Activated naive CD4-positive, alpha-beta T cell treated with anti-CD3 and anti-CD28 coated beads, Interleukin-2, amount 50 U/mL, for 72 hours (primary cell): ENCODE measurements at regions not wholly inside any gene's neighbourhood (a gene's known extent, or its start where the extent isn't known, plus 50 kb on each side); places are given as distances from the start of the nearest gene placed in this dataset.
"Not testable (repeated sequence)": the region's sequence is repeated elsewhere in the genome, so short reads cannot be mapped to it uniquely, and the experiment has no call there.

ENCODE experiments used
- ATAC-seq, 2 donors: fragments of 150-1000 bp; cut with Tn5 transposase; 2 replicates each; pipeline ENCODE4 v1.10.0; 2021; ENCODE audit warnings: mild to moderate bottlenecking in 2 of 2, moderate library complexity in 2 of 2
- DNase-seq, 2 donors: peaks; one replicate each; pipeline ENCODE4 v3.0.0; 2021 to 2022; ENCODE audit warnings: low spot score in 2 of 2
- H3K27ac Mint-ChIP-seq, 2 donors: one replicate each; pipeline ENCODE4 v1.8.0; 2022; ENCODE audit warnings: mild to moderate bottlenecking in 2 of 2, mixed read lengths in 2 of 2
- H3K36me3 Mint-ChIP-seq, 2 donors: one replicate each; pipeline ENCODE4 v1.8.0; 2022; ENCODE audit warnings: mixed read lengths in 2 of 2
- H3K9me3 Mint-ChIP-seq, 2 donors: one replicate each; pipeline ENCODE4 v1.8.0; 2022; ENCODE audit warnings: mixed read lengths in 2 of 2

- Mint-ChIP-seq H3K36me3 (no peaks in the 10 kb centered on the region), H3K27ac (no peak overlapping the region), H3K9me3 (no peaks in the 10 kb centered on the region)
- ATAC-seq (no peak), DNase-seq (no peak)
Observed at GRCh38 chr6:97689078-97689754, 406.2 kb upstream of the MMS22L start.

- no peaks in the 10 kb centered on the region for H3K9me3 Mint-ChIP-seq
- H3K27ac Mint-ChIP-seq, result no peak overlapping the region
- ATAC-seq, result no peak
- no peak for DNase-seq
- H3K36me3 Mint-ChIP-seq, result no peaks in the 10 kb centered on the region
Observed at GRCh38 chr6:97697456-97697855, 414.4 kb upstream of the MMS22L start.

- Mint-ChIP-seq H3K36me3 (no peaks in the 10 kb centered on the region), H3K27ac (no peak overlapping the region), H3K9me3 (no peaks in the 10 kb centered on the region)
- DNase-seq (no peak), ATAC-seq (no peak)
Observed at GRCh38 chr6:97701801-97702200, 418.8 kb upstream of the MMS22L start.

GRCh38 chr6:97702248-97702647 is 419.2 kb upstream of the MMS22L start:
- DNase-seq (no peak), ATAC-seq (no peak)
- H3K27ac Mint-ChIP-seq, result no peak overlapping the region
- H3K9me3 Mint-ChIP-seq, result no peaks in the 10 kb centered on the region
- H3K36me3 Mint-ChIP-seq, result no peaks in the 10 kb centered on the region

GRCh38 chr6:97703661-97704060 is 420.6 kb upstream of the MMS22L start:
- Mint-ChIP-seq H3K27ac (no peak overlapping the region), H3K9me3 (no peaks in the 10 kb centered on the region), H3K36me3 (no peaks in the 10 kb centered on the region)
- DNase-seq (no peak), ATAC-seq (no peak)

GRCh38 chr6:97705568-97705967 is 422.6 kb upstream of the MMS22L start:
- no peak for ATAC-seq
- Mint-ChIP-seq H3K36me3 (no peaks in the 10 kb centered on the region), H3K27ac (no peak overlapping the region), H3K9me3 (peaks cover 4 to 8% of the 10 kb centered on the region in 2 donors)
- no peak for DNase-seq

GRCh38 chr6:97712751-97713150 is 429.7 kb upstream of the MMS22L start:
- ATAC-seq, result no peak
- Mint-ChIP-seq H3K27ac (no peak overlapping the region), H3K36me3 (no peaks in the 10 kb centered on the region)

GRCh38 chr6:97714772-97715171 is 431.8 kb upstream of the MMS22L start:
- Mint-ChIP-seq H3K9me3 (peaks cover 3 to 5% of the 10 kb centered on the region in 2 donors), H3K27ac (no peak overlapping the region)
- ATAC-seq, result no peak

More at GRCh38 chr6:97712751-97713150, 429.7 kb upstream of the MMS22L start:
- DNase-seq, result no peak
- peaks cover 7 to 8% of the 10 kb centered on the region in 2 donors for H3K9me3 Mint-ChIP-seq

GRCh38 chr6:97717086-97717485 is 434.1 kb upstream of the MMS22L start:
- Mint-ChIP-seq H3K27ac (no peak overlapping the region), H3K9me3 (peaks cover 0 to 3% of the 10 kb centered on the region in 2 donors), H3K36me3 (no peaks in the 10 kb centered on the region)
- ATAC-seq, result no peak
- DNase-seq, result no peak

More at GRCh38 chr6:97714772-97715171, 431.8 kb upstream of the MMS22L start:
- no peaks in the 10 kb centered on the region for H3K36me3 Mint-ChIP-seq
- DNase-seq, result no peak

- no peaks in the 10 kb centered on the region for H3K9me3 Mint-ChIP-seq
- H3K27ac Mint-ChIP-seq, result no peak overlapping the region
- DNase-seq, result no peak
- ATAC-seq, result no peak
- no peaks in the 10 kb centered on the region for H3K36me3 Mint-ChIP-seq
Observed at GRCh38 chr6:97726378-97726777, 443.4 kb upstream of the MMS22L start.

- H3K36me3 Mint-ChIP-seq, result no peaks in the 10 kb centered on the region
- ATAC-seq, result no peak
- no peak for DNase-seq
- H3K9me3 Mint-ChIP-seq, result peaks cover 10% of the 10 kb centered on the region in 2 donors
- H3K27ac Mint-ChIP-seq, result no peak overlapping the region
Observed at GRCh38 chr6:97732045-97732444, 449.0 kb upstream of the MMS22L start.

GRCh38 chr6:97757575-97757974 is 474.6 kb upstream of the MMS22L start:
- Mint-ChIP-seq H3K9me3 (peaks cover 3 to 6% of the 10 kb centered on the region in 2 donors), H3K27ac (no peak overlapping the region), H3K36me3 (no peaks in the 10 kb centered on the region)
- ATAC-seq (no peak), DNase-seq (no peak)

GRCh38 chr6:97765461-97765860 is 482.4 kb upstream of the MMS22L start:
- no peaks in the 10 kb centered on the region for H3K9me3 Mint-ChIP-seq
- no peak overlapping the region for H3K27ac Mint-ChIP-seq
- ATAC-seq, result no peak
- no peaks in the 10 kb centered on the region for H3K36me3 Mint-ChIP-seq
- DNase-seq, result no peak

- Mint-ChIP-seq H3K9me3 (peaks cover 4 to 10% of the 10 kb centered on the region in 2 donors), H3K27ac (no peak overlapping the region), H3K36me3 (no peaks in the 10 kb centered on the region)
- DNase-seq (no peak), ATAC-seq (no peak)
Observed at GRCh38 chr6:97771372-97771771, 488.4 kb upstream of the MMS22L start.

GRCh38 chr6:97775012-97775411 is 492.0 kb upstream of the MMS22L start:
- no peak overlapping the region for H3K27ac Mint-ChIP-seq
- no peaks in the 10 kb centered on the region for H3K36me3 Mint-ChIP-seq
- no peak for ATAC-seq
- H3K9me3 Mint-ChIP-seq, result peaks cover 7 to 13% of the 10 kb centered on the region in 2 donors
- no peak for DNase-seq

- DNase-seq (no peak), ATAC-seq (no peak)
- H3K36me3 Mint-ChIP-seq, result no peaks in the 10 kb centered on the region
- peaks cover 9 to 17% of the 10 kb centered on the region in 2 donors for H3K9me3 Mint-ChIP-seq
- H3K27ac Mint-ChIP-seq, result no peak overlapping the region
Observed at GRCh38 chr6:97778290-97779038, 495.4 kb upstream of the MMS22L start.

- H3K36me3 Mint-ChIP-seq, H3K27ac Mint-ChIP-seq, ATAC-seq, DNase-seq: not testable (repeated sequence)
- H3K9me3 Mint-ChIP-seq, result peaks cover 8 to 16% of the 10 kb centered on the region in 2 donors
Observed at GRCh38 chr6:97779039-97779766, 496.2 kb upstream of the MMS22L start.
